IPS-NIHi7 (cell line): ENCODE measurements at regions not wholly inside any gene's neighbourhood (a gene's known extent, or its start where the extent isn't known, plus 50 kb on each side); places are given as distances from the start of the nearest gene placed in this dataset.
A peak's percentile ranks its signal among the peaks of the same experiment; 100 is the strongest.

Source experiments
- DNase-seq: peaks from one replicate; pipeline ENCODE4 v3.0.0; 2012; ENCODE audit warnings: mixed read lengths; ENCODE audit errors: extremely low spot score

GRCh38 chr5:121731377-121731776, 120.3 kb upstream of the FTMT start:
- DNase-seq = no peak

- DNase-seq = no peak
Measured at GRCh38 chr5:121735618-121736017, 116.1 kb upstream of the FTMT start.

GRCh38 chr5:121737120-121737519, 114.6 kb upstream of the FTMT start:
- DNase-seq = no peak

DNA sequence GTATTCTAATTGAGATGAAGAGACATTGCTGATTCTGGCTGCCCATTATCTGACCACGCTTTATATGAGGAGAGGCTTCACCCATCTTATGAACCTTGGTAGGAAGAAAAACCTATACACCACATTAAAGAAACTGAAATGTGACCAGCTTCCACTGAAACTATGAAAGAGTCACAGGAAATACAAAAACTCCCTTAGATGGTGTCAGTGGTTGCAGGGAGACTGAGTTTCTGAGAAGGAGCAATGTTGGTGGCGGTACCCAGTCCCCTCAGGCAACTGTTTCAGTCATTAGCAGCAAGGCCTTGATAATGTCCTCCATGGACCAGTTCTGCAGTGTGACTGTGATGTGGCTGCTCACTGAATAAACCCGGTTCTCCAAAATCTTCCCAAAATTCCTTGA, 110.5 kb upstream of the FTMT start:
- no peak for DNase-seq

DNA sequence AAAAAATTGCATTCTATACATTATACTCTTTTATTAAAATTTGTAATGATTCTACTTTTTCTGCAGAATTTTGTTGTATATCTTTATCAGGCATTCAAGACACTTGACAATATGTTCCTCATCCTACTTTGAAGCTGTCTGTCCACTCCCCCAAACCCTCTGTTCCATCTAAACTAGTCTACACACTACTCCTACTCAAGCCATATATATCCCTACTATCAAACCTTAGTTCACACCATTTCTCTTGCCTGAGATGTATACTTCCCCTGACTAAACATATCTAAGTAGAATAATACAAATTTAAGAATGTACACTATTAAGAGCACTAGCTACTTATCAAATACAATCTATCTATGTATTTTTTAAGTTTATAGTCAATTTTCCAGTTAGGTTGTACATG, 107.1 kb upstream of the FTMT start:
- no peak for DNase-seq

GRCh38 chr5:121745407-121745806, 106.3 kb upstream of the FTMT start:
- DNase-seq = no peak

GRCh38 chr5:121746763-121747162, 104.9 kb upstream of the FTMT start:
- no peak for DNase-seq

GRCh38 chr5:121748686-121749085, 103.0 kb upstream of the FTMT start:
- DNase-seq = no peak

GRCh38 chr5:121752149-121752548, 99.5 kb upstream of the FTMT start:
- DNase-seq = no peak

GRCh38 chr5:121755266-121755665, 96.4 kb upstream of the FTMT start:
- no peak for DNase-seq

DNA sequence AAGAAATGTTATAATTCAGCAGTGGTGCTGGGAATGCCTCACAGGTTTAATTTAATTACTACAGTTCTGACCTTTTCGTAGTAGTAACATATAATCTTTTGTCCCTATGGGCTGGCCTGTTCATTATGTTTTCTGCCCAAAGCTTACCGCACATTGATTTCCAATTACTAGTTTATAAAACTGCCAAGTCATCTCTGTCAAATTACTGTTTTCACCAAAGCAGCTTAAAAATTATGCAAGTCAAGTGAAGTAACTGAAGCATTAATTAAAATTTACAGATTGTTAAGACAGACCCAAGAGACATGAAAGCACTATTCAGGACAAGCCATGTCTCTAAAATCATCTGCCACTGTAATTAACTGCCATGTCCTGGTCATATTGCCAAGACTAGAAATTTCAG, 93.9 kb upstream of the FTMT start:
- no peak for DNase-seq

- DNase-seq = no peak
Measured at GRCh38 chr5:121758615-121759014, 93.1 kb upstream of the FTMT start.

GRCh38 chr5:121762426-121762825, 89.3 kb upstream of the FTMT start:
- DNase-seq = no peak

- DNase-seq = peak; percentile 9
Measured at GRCh38 chr5:121763665-121764064, 88.0 kb upstream of the FTMT start.

- DNase-seq = no peak
Measured at GRCh38 chr5:121780406-121780805, 71.3 kb upstream of the FTMT start.

- no peak for DNase-seq
Measured at GRCh38 chr5:121783700-121784099, 68.0 kb upstream of the FTMT start.

- no peak for DNase-seq
Measured at GRCh38 chr5:121793791-121794190, 57.9 kb upstream of the FTMT start.

DNA sequence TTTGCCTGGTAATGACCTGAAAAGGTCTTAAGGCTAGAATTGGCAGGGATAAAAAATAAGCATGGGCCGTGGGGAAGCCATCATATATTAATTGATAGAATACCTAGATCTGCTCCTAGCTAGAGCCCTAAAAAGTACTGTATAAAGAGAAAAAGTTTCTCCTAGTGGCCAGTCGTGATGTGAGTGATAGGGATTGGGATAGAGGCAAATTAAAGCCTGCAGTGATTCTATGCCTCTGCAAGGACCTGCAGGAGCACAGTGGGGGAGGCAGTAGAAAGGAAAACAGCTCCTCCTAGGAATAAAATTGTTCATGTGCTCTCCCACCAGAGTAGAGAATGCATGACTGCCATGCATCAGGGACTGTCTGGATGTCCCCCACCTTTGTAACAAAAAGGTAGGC, 56.2 kb upstream of the FTMT start:
- DNase-seq = peak; percentile 18

- no peak for DNase-seq
Measured at GRCh38 chr5:121797681-121798518, 53.8 kb upstream of the FTMT start.
